Aorta (tissue), 5 donors: ENCODE measurements at regions not wholly inside any gene's neighbourhood (a gene's known extent, or its start where the extent isn't known, plus 50 kb on each side); places are given as distances from the start of the nearest gene placed in this dataset.
"Not testable (repeated sequence)": the region's sequence is repeated elsewhere in the genome, so short reads cannot be mapped to it uniquely, and the experiment has no call there.

Experiments used
- ATAC-seq: fragments of 200-7000 bp; cut with Tn5 transposase; one replicate; pipeline ENCODE4 v1.9.1; 2022; ENCODE audit warnings: moderate library complexity; ENCODE audit not compliant: low FRiP score
- DNase-seq, 2 donors: peaks; one replicate each; pipeline ENCODE4 v3.0.0-alpha.2; 2020
- H3K27ac ChIP-seq, 2 donors: one replicate each; pipeline ENCODE4 v1.5.1; 2013; ENCODE audit warnings: low read length in 2 of 2, mild to moderate bottlenecking in 2 of 2, moderate library complexity in 2 of 2, control low read depth in 1 of 2, inconsistent platforms in 1 of 2, low read depth in 1 of 2
- H3K27me3 ChIP-seq, 2 donors: one replicate each; pipeline ENCODE4 v1.6.1; 2013; ENCODE audit warnings: control low read depth in 1 of 2, low read length in 1 of 2, mild to moderate bottlenecking in 1 of 2, moderate library complexity in 1 of 2; ENCODE audit not compliant: insufficient read depth in 2 of 2, control insufficient read depth in 1 of 2
- H3K36me3 ChIP-seq, 2 donors: one replicate each; pipeline ENCODE4 v1.6.1; 2013; ENCODE audit warnings: control low read depth in 1 of 2, low read length in 1 of 2, mild to moderate bottlenecking in 1 of 2; ENCODE audit not compliant: insufficient read depth in 2 of 2, control insufficient read depth in 1 of 2
- H3K4me1 ChIP-seq, 2 donors: one replicate each; pipeline ENCODE4 v1.6.1; 2013; ENCODE audit warnings: low read length in 2 of 2, control low read depth in 1 of 2, mild to moderate bottlenecking in 1 of 2, moderate library complexity in 1 of 2; ENCODE audit not compliant: insufficient read depth in 2 of 2, control insufficient read depth in 1 of 2
- H3K4me3 ChIP-seq, 2 donors: one replicate each; pipeline ENCODE4 v1.5.1; 2013; ENCODE audit warnings: low read length in 2 of 2, control low read depth in 1 of 2, mild to moderate bottlenecking in 1 of 2
- H3K9me3 ChIP-seq: one replicate; pipeline ENCODE4 v1.6.1; 2013; ENCODE audit warnings: mild to moderate bottlenecking, low read length; ENCODE audit not compliant: control insufficient read depth
- WGBS, 2 donors: extraction: QIAGEN DNeasy Blood & Tissue Kit; methylation state at CpG; one replicate each; pipeline ENCODE4 v1.1.7; 2013; 5-methylcytosine and 5-hydroxymethylcytosine counted together
- intact Hi-C, 2 donors: fragments of 100-400 bp; cut with DNase I; formaldehyde crosslinking; loops; one replicate each; pipeline versions ENCODE4 v1.14.2 to v1.15.0; 2022
- donor health status: healthy with polysubstance abuse.
- donor health status: Bipolar disorder and iron deficiency.
- donor health status: DM: no; HTN: no; CAD: no.
- donor health status: DM: no; HTN: no; CAD: no.
- donor health status: DM: yes; HTN: yes; CAD: no.

GRCh38 chrX:37922928-37923327 is 75.6 kb upstream of the DYNLT3 start:
- no peak overlapping the region for H3K4me3 ChIP-seq
- no peaks in the 10 kb centered on the region for H3K4me1 ChIP-seq
- no peaks in the 10 kb centered on the region for H3K27me3 ChIP-seq
- no peak for ATAC-seq
- no peaks in the 10 kb centered on the region for H3K9me3 ChIP-seq
- WGBS, 2 donors, result 67 to 78% methylated on average over 1 of the region's 1 CpG
- H3K36me3 ChIP-seq, result no peaks in the 10 kb centered on the region
- no peak for DNase-seq
- intact Hi-C loops, result loop anchor here in 1 of 2 donors (10.0 kb wide), 1 partner anchor 242 kb away; no protein-coding TSS in a partner anchor
- H3K27ac ChIP-seq, result no peak overlapping the region

- DNase-seq, ATAC-seq, H3K27me3 ChIP-seq, H3K9me3 ChIP-seq, H3K27ac ChIP-seq, H3K4me1 ChIP-seq, H3K36me3 ChIP-seq, H3K4me3 ChIP-seq: not testable (repeated sequence)
- 78 to 88% methylated on average over 4 of the region's 4 CpGs for WGBS, 2 donors
- intact Hi-C loops, result loop anchor here (5.0 to 10.0 kb wide), 3 partner anchors 239 to 402 kb away; partner anchors contain the start of gene RPGR (in 1 of the 2)
Measured at GRCh38 chrX:37925761-37926160, 78.4 kb upstream of the DYNLT3 start.

GRCh38 chrX:37926700-37927099 is 79.3 kb upstream of the DYNLT3 start:
- 4 to 22% methylated on average over 2 of the region's 2 CpGs for WGBS, 2 donors
- H3K9me3 ChIP-seq, result no peaks in the 10 kb centered on the region
- no peak overlapping the region for H3K27ac ChIP-seq
- no peaks in the 10 kb centered on the region for H3K36me3 ChIP-seq
- DNase-seq, result no peak
- no peak for ATAC-seq
- no peaks in the 10 kb centered on the region for H3K4me1 ChIP-seq
- no peaks in the 10 kb centered on the region for H3K27me3 ChIP-seq
- no peak overlapping the region for H3K4me3 ChIP-seq
- intact Hi-C loops, result loop anchor here (5.0 to 10.0 kb wide), 3 partner anchors 238 to 401 kb away; partner anchors contain the start of gene RPGR (in 1 of the 2)

DNA sequence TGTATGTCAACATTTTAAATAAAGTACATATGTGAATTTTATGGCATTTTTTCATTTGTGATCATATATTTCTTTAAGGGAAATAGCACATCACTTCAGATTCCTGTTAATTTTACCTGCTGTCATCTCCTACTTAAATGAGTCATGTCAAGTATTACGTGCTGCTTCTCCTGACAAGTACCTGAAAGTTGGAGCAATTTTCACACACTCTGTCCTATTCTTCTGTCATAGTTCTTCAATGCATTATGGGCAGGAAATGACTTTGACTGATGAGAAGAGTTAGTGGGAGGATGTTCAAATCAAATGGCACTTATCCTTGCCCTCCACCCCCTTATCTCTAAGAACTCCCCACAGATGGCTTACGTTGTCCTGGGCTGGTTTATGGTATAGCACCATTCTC is 64.2 kb upstream of the SYTL5 start:
- Histone ChIP-seq H3K36me3 (no peaks in the 10 kb centered on the region), H3K4me1 (no peaks in the 10 kb centered on the region), H3K9me3 (no peaks in the 10 kb centered on the region), H3K4me3 (no peak overlapping the region), H3K27me3 (no peaks in the 10 kb centered on the region), H3K27ac (no peak overlapping the region)
- 76 to 95% methylated on average over 2 of the region's 2 CpGs for WGBS, 2 donors
- ATAC-seq (no peak), DNase-seq (no peak)
- intact Hi-C loops, result no loop called here

DNA sequence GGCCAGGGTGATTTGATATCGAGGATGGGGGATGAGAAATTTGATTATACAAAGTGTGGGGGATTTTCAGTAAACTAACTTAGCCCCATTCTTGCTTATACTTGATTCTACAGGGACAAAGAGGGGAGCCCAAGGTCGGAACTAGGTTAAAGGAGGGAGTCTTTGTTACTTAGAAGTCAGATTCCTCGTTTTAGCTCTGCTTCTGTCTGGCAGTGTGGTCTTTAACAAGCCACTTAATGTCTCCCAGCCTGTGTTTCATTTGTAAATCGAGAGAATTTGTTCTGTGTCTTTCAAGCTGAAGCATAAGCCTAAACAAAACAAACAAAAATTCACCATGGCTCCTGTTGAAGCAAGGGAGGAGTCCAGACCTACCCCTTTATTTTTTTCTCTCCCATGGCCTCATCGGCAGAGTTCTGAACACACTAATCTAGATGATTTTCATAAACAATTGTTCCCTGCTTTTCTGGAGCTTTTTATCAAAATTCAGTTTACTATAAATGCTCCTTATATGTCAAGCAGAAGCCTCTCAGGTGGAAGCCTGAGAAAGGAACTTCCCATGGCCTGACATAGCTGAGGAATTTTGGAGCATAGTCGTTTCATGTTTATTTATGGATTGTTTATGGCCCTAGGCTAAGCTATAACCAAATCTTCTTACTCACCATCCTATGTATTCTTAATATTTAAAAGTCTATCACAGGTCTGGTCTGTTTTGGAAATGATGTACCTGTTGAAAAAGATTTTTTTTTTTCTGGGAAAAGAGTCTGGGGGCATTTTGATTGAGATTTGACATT is 62.6 kb upstream of the SYTL5 start:
- WGBS, 2 donors, result 38 to 66% methylated on average over 6 of the region's 6 CpGs
- no peak overlapping the region for H3K27ac ChIP-seq
- DNase-seq, result no peak
- H3K36me3 ChIP-seq, result no peaks in the 10 kb centered on the region
- no peak for ATAC-seq
- no peaks in the 10 kb centered on the region for H3K27me3 ChIP-seq
- no peak overlapping the region for H3K4me3 ChIP-seq
- H3K4me1 ChIP-seq, result no peaks in the 10 kb centered on the region
- intact Hi-C loops, result no loop called here
- H3K9me3 ChIP-seq, result no peaks in the 10 kb centered on the region

- no peak for ATAC-seq
- DNase-seq, result no peak
- Histone ChIP-seq H3K4me1 (no peaks in the 10 kb centered on the region), H3K27me3 (no peaks in the 10 kb centered on the region), H3K27ac (no peak overlapping the region), H3K9me3 (no peaks in the 10 kb centered on the region), H3K36me3 (no peaks in the 10 kb centered on the region), H3K4me3 (no peak overlapping the region)
- WGBS, 2 donors, result 83 to 94% methylated on average over 1 of the region's 1 CpG
- intact Hi-C loops, result no loop called here
Measured at GRCh38 chrX:37946197-37946596, 60.2 kb upstream of the SYTL5 start.

DNA sequence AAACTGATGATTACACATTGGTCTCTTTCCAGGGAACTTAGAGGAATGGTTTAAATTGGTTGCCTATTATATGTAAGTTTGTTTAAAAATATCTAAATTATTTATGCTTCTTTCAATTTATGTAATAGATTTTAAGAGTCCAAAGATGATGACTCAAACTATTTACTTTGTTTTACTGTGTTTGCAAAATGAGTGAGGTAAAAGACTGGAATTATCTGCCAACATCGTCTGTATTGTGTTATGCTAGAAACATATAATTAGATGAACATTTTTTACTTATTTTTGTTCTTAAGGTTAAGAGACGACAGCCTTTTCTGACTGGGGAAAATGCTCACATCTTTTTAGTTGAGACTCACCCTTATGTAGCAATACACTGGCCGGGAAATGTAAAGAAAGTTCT is 51.1 kb upstream of the SYTL5 start:
- ATAC-seq, result no peak
- no peak overlapping the region for H3K27ac ChIP-seq
- WGBS, 2 donors, result 59 to 72% methylated on average over 3 of the region's 3 CpGs

DNA sequence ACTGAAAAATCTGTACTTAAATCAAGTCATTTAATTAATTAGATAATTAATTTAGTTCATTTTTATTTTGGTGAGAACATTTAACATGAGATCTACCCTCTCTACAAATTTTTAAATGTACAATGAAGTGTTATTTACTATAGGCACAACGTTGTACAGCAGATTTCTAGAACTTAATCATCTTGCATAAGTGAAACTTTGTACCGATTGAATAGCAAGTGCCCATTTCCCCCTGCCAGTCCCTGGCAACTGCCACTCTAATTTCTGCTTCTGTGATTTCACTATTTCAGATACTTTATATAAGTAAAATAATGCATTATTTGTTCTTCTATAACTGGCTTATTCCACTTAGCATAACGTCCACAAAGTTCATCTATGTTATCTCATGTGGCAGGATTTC is 50.1 kb upstream of the SYTL5 start:
- intact Hi-C loops, result no loop called here
- Histone ChIP-seq H3K4me3 (no peak overlapping the region), H3K27ac (no peak overlapping the region), H3K4me1 (no peaks in the 10 kb centered on the region), H3K27me3 (no peaks in the 10 kb centered on the region), H3K9me3 (no peaks in the 10 kb centered on the region), H3K36me3 (no peaks in the 10 kb centered on the region)
- ATAC-seq, result no peak
- DNase-seq, result no peak
- WGBS, 2 donors, result 55 to 86% methylated on average over 3 of the region's 3 CpGs

More for the DNA sequence above, 51.1 kb upstream of the SYTL5 start:
- no peaks in the 10 kb centered on the region for H3K9me3 ChIP-seq
- no peaks in the 10 kb centered on the region for H3K36me3 ChIP-seq
- no peaks in the 10 kb centered on the region for H3K27me3 ChIP-seq
- no peak for DNase-seq
- H3K4me3 ChIP-seq, result no peak overlapping the region
- H3K4me1 ChIP-seq, result no peaks in the 10 kb centered on the region
- intact Hi-C loops, result no loop called here
